Esophagus squamous epithelium (tissue), 5 donors: ENCODE measurements at regions not wholly inside any gene's neighbourhood (a gene's known extent, or its start where the extent isn't known, plus 50 kb on each side); places are given as distances from the start of the nearest gene placed in this dataset.

ENCODE experiments used
- DNase-seq: peaks from one replicate; lab custom pipeline; 2025; lab: John Stamatoyannopoulos, UW
- H3K27ac ChIP-seq, 4 donors: fragments of 200-600 bp; sonication (generic); one replicate each; pipeline ENCODE4 v1.5.1; 2016 to 2019; ENCODE audit warnings: mild to moderate bottlenecking in 1 of 4
- H3K27me3 ChIP-seq, 4 donors: fragments of 200-600 bp; sonication (generic); 1 replicate in 3 of 4; 2 replicates in 1 of 4; pipeline versions ENCODE4 v1.5.1 to v1.6.0; 2017 to 2021; ENCODE audit warnings: antibody characterized with exemption in 1 of 4
- H3K36me3 ChIP-seq, 3 donors: fragments of 200-600 bp; sonication (generic); one replicate each; pipeline ENCODE4 v1.5.1; 2016 to 2019
- H3K4me1 ChIP-seq, 3 donors: fragments of 200-600 bp; sonication (generic); one replicate each; pipeline ENCODE4 v1.5.1; 2017 to 2019
- H3K4me3 ChIP-seq, 4 donors: fragments of 200-600 bp; sonication (generic); 1 replicate in 3 of 4; 2 replicates in 1 of 4; pipeline ENCODE4 v1.5.1; 2016 to 2019; ENCODE audit warnings: mild to moderate bottlenecking in 2 of 4, moderate library complexity in 1 of 4
- H3K9me3 ChIP-seq, 3 donors: fragments of 200-600 bp; sonication (generic); one replicate each; pipeline ENCODE4 v1.5.1; 2016 to 2019
- CTCF ChIP-seq, 6 experiments: fragments of 450-650 bp in 4 of 6; fragments of 200-600 bp in 2 of 6; sonication (generic) in 2 of 6; IDR thresholded peaks; one replicate each; pipeline ENCODE4 v1.5.1; 2016 to 2019; ENCODE audit warnings: antibody characterized with exemption in 6 of 6, mild to moderate bottlenecking in 4 of 6, moderate library complexity in 4 of 6
- POLR2A ChIP-seq, 4 donors: fragments of 450-650 bp; IDR thresholded peaks; one replicate each; pipeline ENCODE4 v1.6.1; 2017; ENCODE audit warnings: antibody characterized with exemption in 4 of 4, mild to moderate bottlenecking in 4 of 4, moderate library complexity in 3 of 4
- WGBS, 2 donors: methylation state at CpG; one replicate each; pipeline ENCODE4 v1.1.5; 2018; 5-methylcytosine and 5-hydroxymethylcytosine counted together
- intact Hi-C: fragments of 100-400 bp; cut with DNase I; formaldehyde crosslinking; loops from one replicate; pipeline ENCODE4 v1.15.0; 2022
- donor health status: DM: yes; HTN: yes; CAD: no.

- H3K4me3 ChIP-seq: no peak overlapping the region
- H3K9me3 ChIP-seq: no peaks in the 10 kb centered on the region
- intact Hi-C loops: no loop called here
- H3K4me1 ChIP-seq: peaks cover 0 to 27% (median 0%) of the 10 kb centered on the region in 3 donors
- H3K27me3 ChIP-seq: no peaks in the 10 kb centered on the region
- peak overlapping the region in 1 of 4 donors; percentile 27 for H3K27ac ChIP-seq
- TF ChIP-seq CTCF (IDR thresholded peaks at IDR 0.05): no peak
- no peak for TF ChIP-seq POLR2A (IDR thresholded peaks at IDR 0.05)
- H3K36me3 ChIP-seq: no peaks in the 10 kb centered on the region
- no peak for DNase-seq
- 53 to 70% methylated on average over 4 of the region's 4 CpGs for whole genome bisulfite sequencing, 2 donors
Observed at GRCh38 chr7:12923971-12924370, 236.5 kb downstream of the ARL4A start.

- Histone ChIP-seq H3K9me3 (no peaks in the 10 kb centered on the region), H3K36me3 (no peaks in the 10 kb centered on the region), H3K27ac (no peak overlapping the region), H3K4me1 (peaks cover 0 to 36% (median 0%) of the 10 kb centered on the region in 3 donors), H3K4me3 (no peak overlapping the region), H3K27me3 (no peaks in the 10 kb centered on the region)
- DNase-seq: no peak
- TF ChIP-seq CTCF (IDR thresholded peaks at IDR 0.05) (no peak), POLR2A (IDR thresholded peaks at IDR 0.05) (no peak)
- intact Hi-C loops: no loop called here
Observed at GRCh38 chr7:12926206-12926605, 238.8 kb downstream of the ARL4A start.

GRCh38 chr7:12927635-12928434, 240.4 kb downstream of the ARL4A start:
- TF ChIP-seq CTCF (IDR thresholded peaks at IDR 0.05) (no peak), POLR2A (IDR thresholded peaks at IDR 0.05) (no peak)
- Histone ChIP-seq H3K27me3 (no peaks in the 10 kb centered on the region), H3K36me3 (no peaks in the 10 kb centered on the region), H3K4me1 (peaks cover 0 to 25% (median 0%) of the 10 kb centered on the region in 3 donors), H3K27ac (no peak overlapping the region), H3K4me3 (no peak overlapping the region), H3K9me3 (no peaks in the 10 kb centered on the region)
- no peak for DNase-seq
- intact Hi-C loops: no loop called here
- 75 to 81% methylated on average over 3 to 4 of the region's 4 CpGs for WGBS, 2 donors

- intact Hi-C loops: no loop called here
Observed at GRCh38 chr7:12929476-12930140, 242.2 kb downstream of the ARL4A start.

More at GRCh38 chr7:12929476-12930140, 242.2 kb downstream of the ARL4A start:
- Histone ChIP-seq H3K27me3 (no peaks in the 10 kb centered on the region), H3K4me1 (peaks cover 0 to 15% (median 0%) of the 10 kb centered on the region in 3 donors), H3K36me3 (no peaks in the 10 kb centered on the region), H3K9me3 (no peaks in the 10 kb centered on the region), H3K27ac (no peak overlapping the region), H3K4me3 (no peak overlapping the region)
- no peak for DNase-seq
- TF ChIP-seq CTCF (IDR thresholded peaks at IDR 0.05) (no peak), POLR2A (IDR thresholded peaks at IDR 0.05) (no peak)
- 91% methylated on average over 1 of the region's 1 CpG for WGBS, 2 donors
